CD4-positive, alpha-beta T cell treated with Interleukin-15 for 4 hours (primary cell): ENCODE measurements at regions not wholly inside any gene's neighbourhood (a gene's known extent, or its start where the extent isn't known, plus 50 kb on each side); places are given as distances from the start of the nearest gene placed in this dataset.
"Not testable (repeated sequence)": the region's sequence is repeated elsewhere in the genome, so short reads cannot be mapped to it uniquely, and the experiment has no call there.

Source experiments
- DNase-seq: peaks from one replicate; pipeline ENCODE4 v3.0.0-alpha.2; 2020; ENCODE audit warnings: low spot score

GRCh38 chr22:47547881-47548650, 785.6 kb downstream of the TBC1D22A start:
- DNase-seq: no peak

DNA sequence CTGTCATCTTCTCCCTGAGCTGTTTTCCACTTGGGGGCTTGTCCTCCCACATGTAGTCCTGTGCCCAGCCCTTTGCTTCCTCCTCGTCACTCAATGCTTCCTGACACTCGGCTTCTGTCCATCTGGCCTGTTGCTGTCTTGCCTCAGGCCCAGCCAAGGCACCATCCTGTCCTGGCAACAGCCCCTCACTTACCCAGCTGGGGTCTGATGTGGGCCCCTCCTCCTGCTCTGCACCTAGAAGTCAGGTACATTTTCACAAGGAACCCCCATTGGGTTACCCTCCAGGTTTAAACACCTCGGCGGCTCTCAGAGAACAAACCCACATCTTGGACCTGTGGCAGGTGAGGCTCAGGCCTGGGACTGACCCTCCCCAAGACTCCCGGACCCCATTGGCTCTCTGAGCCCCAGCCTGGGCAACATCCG, 784.8 kb downstream of the TBC1D22A start:
- DNase-seq: no peak

- no peak for DNase-seq
Measured at GRCh38 chr22:47544696-47545095, 782.2 kb downstream of the TBC1D22A start.

DNA sequence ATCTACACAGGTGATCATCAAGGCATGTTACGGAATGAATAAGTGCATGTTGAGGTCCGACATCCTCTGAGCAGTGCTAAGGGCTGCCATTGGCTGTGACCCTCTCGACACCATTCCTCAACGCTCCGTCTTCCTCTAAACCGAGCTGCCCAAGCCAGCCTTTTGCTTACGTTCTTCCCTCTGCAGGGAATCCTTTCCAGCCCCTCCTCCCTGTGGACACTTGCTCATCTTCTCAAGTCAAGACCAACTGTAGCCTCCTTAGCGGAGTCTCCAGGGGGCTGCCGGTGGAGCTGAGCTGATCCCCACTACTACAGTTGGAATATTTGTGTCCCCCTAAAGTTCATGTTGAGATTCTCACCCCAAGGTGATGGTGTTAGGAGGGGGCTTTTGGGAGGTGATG, 781.0 kb downstream of the TBC1D22A start:
- no peak for DNase-seq

DNA sequence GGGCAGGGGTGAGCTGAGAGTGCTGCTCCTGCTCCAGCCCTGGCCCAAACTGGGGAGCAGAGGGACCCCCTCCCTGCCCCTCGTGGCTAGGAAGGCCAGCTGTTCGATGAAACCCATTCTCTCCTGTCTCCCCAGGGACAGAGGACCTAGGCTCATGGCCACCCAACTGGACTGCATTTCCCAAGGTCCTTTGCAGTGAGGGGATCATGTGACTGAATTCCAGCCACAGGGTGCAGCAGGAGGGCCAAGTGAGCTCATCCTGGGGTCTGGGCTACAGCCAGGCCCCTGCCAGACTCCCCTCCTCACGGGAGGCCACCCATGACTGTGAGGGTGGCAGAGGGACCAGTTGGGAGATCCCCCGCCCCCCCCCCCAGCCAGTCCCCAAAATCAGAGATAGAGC, 777.6 kb downstream of the TBC1D22A start:
- no peak for DNase-seq

DNA sequence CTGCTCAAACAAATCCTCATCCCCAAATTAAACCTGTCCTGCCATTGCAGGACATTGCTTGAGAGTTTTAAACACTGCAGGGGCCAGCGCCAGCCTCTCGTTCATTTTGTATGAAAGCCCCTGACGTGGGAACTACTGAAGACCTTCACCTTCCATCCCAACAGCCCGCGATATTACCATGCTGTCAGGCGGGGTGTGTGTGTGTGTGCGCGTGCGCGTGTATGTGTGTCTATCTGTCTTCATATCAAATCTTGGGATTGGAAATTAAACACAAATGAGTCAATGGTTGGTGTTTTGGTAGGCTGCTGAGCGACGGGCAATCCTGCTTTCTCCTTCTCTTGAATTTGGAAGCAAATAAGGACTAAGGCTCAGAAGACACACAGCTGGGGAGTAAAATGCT, 776.9 kb downstream of the TBC1D22A start:
- DNase-seq: no peak

- no peak for DNase-seq
Measured at GRCh38 chr22:47535681-47536080, 773.2 kb downstream of the TBC1D22A start.

- no peak for DNase-seq
Measured at GRCh38 chr22:47534804-47535410, 772.5 kb downstream of the TBC1D22A start.

GRCh38 chr22:47533961-47534803, 771.7 kb downstream of the TBC1D22A start:
- no peak for DNase-seq

GRCh38 chr22:47517062-47517461, 754.6 kb downstream of the TBC1D22A start:
- DNase-seq: no peak

GRCh38 chr22:47515384-47516125, 753.1 kb downstream of the TBC1D22A start:
- no peak for DNase-seq

DNA sequence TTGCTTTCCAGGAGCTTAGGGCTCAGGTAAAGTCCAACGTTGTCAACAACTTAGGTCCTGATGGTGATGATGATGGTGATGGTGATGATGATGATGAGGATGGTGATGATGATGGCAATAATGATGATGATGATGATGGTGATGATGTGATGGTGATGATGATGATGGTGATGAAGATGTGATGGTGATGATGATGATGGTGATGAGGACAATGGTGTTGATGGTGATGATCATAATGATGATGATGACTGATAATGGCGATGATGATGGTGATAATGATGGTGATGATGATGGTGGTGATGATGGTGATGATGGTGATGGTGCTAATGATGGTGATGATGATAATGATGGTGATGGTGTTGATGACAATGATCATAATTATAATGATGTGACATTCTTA, 750.2 kb downstream of the TBC1D22A start:
- no peak for DNase-seq

GRCh38 chr22:47504962-47505361, 742.5 kb downstream of the TBC1D22A start:
- no peak for DNase-seq

GRCh38 chr22:47498969-47499495, 736.6 kb downstream of the TBC1D22A start:
- DNase-seq: no peak

DNA sequence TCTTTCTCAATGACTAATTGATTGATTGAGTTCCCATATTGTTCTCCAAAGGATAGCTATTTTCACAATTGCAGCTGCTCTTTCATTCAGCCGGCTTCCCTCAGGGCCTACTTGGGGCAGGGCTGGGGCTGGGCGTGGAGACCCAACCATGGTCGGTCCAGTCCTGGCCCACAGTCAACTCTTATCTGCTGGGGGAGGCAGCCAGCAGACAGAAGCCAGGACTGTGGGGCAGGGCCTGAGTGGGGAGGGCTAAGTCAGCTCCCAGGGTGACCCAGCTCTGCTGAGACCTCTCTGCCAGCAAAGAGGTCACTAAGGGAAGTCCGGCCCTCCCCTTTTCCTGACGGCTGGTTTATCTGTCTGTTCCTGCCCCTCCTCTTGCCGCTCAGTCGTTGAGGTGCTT, 735.2 kb downstream of the TBC1D22A start:
- DNase-seq: no peak

DNA sequence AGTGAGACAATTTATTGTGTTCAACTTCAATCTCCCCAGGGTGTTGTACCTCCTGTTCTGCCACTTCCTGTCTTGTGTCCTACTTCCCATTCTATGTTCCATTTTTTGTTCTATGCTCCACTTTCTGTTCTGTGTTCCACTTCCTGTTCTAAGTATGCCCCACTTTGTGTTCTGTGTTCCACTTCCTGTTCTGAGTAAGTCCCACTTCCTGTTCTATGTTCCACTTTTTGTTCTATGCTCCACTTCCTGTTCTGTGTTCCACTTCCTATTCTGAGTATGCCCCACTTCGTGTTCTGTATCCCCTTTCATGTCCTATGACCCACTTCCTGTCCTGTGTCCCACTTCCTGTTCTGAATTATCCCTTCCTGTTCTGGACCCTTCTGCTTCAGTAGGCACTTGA, 732.7 kb downstream of the TBC1D22A start:
- DNase-seq: peak; percentile 1

DNA sequence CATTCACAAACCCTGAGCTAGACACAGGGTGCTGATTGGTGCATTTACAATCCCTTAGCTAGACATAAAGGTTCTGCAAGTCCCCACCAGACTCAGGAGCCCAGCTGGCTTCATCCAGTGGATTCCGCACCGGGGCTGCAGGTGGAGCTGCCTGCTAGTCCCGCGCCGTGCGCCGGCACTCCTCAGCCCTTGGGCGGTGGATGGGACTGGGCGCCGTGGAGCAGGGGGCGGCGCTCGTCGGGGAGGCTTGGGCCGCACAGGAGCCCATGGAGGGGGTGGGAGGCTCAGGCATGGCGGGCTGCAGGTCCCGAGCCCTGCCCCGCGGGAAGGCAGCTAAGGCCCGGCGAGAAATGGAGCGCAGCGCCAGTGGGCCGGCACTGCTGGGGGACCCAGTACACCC, 725.7 kb downstream of the TBC1D22A start:
- DNase-seq: not testable (repeated sequence)

- no peak for DNase-seq
Measured at GRCh38 chr22:47486569-47487312, 724.3 kb downstream of the TBC1D22A start.

DNA sequence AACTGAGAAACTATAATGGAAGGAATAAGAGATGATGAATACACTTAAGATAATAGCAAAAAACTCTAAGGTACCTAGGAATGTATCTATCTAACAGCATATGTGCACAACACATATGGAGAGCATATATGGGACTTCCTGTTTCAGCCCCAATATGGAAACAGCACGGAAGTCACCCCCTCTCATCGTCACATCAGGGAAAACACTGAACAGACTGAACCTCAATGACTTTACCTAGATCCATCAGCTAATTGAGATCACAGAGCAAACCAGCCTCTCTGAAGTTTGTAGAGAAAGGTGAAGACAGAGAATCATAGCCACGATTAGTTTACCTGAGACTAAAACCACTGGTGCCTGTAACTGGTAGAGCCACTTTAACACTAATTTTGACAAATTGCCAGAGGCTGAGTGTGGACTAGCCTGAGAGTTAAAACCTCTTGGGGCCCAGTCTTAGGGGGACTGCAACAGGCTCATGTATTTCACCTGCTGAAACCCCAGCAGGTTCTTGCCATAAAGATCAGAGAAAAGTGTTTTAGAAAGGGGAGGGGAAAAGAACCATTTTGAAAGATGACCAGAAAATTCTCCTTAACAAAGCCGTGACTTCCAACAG, 722.6 kb downstream of the TBC1D22A start:
- DNase-seq: no peak

DNA sequence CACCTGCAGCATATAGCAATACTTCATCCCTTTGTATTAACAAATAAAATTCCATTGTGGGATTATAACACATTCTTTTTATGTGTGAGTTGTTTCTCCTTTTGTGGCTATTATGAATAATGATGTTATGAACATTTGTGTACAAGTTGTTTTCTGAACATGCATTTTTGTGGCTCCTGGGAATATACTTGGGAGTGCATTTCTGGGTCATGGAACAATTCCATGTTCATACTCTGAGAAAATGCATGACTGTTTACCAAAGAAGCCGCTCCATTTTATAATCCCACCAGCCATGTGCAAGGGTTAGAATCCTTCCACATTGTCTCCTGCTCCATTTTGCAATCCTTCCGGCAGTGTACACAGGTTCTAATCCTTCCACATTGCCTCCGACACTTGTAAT, 713.8 kb downstream of the TBC1D22A start:
- no peak for DNase-seq

- no peak for DNase-seq
Measured at GRCh38 chr22:47474895-47475294, 712.4 kb downstream of the TBC1D22A start.
